ENCODE measurements at regions not wholly inside any gene's neighbourhood (a gene's known extent, or its start where the extent isn't known, plus 50 kb on each side); places are given as distances from the start of the nearest gene placed in this dataset.
A peak's percentile ranks its signal among the peaks of the same experiment; 100 is the strongest.

DNA sequence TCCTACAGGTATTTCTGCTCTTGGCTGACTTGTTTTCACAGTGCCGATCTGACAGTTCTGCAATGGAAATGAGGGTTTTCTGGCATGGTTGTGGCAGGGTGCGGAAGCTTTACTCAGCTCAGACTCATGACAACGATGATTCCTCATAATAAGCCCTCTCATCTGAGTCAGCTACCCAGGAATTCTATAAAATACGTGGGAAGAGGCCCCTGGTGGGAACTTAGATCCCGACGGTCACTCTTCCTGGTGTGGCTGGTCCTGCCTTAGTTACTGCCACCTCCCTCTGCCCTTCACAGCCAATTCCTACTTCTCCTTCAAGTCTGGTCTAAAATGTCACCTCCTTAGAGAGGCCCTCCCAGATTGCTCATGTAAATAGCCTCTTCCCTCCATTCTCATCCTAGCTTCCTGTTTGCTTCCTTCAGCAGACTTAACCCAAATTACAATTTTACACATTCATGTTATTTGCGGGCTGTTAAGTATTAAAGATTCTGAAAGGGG lies 104.2 kb upstream of the MAP1LC3B2 start:
- Histone ChIP-seq H3K4me3 (no peak overlapping the region), H3K36me3 (no peaks in the 10 kb centered on the region), H3K27ac (peak overlapping the region; percentile 91 to 94), H3K4me1 (peaks cover 15 to 18% of the 10 kb centered on the region in 2 donors), H3K9me3 (no peaks in the 10 kb centered on the region), H3K27me3 (no peaks in the 10 kb centered on the region)
- intact Hi-C loops (cut with DNase I; ENCODE audit: low total_unique reads) = no loop called here
- no peak for DNase-seq
- TF ChIP-seq POLR2A (IDR thresholded peaks at IDR 0.05) (no peak), CTCF (IDR thresholded peaks at IDR 0.05) (no peak)

DNA sequence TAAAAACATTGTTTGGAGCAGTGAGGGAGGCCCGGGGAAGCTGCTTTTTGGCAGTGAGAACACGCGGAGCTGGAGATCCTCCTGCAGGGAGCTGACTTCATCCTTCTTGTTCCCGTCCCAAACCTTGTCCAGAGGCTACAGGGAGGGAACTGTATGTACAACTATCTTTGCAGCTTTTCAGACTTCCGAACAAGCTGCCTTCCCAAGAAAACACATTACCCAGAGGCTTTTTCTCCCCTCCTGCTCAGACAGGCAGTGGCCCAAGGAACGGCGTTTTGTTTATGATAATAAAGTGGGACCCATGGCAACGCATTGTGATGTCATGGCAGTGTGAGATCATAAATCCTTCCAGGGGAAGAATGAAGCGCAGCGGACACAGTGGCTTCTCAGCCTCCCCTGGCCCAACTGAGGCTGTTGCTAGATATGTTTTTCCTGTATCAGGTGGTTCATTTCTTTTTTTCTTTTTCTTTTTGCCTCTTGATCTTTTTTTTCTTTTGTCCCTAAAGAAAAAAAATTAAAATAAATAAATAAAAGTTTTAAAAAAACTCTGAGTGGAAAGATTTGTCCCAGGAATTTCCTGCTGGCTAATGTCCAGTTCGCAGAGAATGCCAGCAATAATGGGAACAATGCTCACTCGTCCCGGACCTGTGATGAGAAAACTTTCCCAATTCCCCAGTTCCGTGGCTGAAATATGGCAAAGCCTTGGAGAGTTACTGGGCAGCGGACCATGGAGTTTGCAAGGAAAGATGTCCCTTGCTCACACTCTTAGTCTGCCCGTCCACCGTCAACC lies 103.4 kb upstream of the MAP1LC3B2 start:
- Histone ChIP-seq H3K36me3 (no peaks in the 10 kb centered on the region), H3K9me3 (no peaks in the 10 kb centered on the region), H3K27me3 (no peaks in the 10 kb centered on the region), H3K4me3 (no peak overlapping the region), H3K4me1 (peaks cover 15 to 18% of the 10 kb centered on the region in 2 donors), H3K27ac (peak overlapping the region; percentile 91 to 94)
- peak; percentile 93 to 96 for DNase-seq
- TF ChIP-seq POLR2A (IDR thresholded peaks at IDR 0.05) = no peak
- TF ChIP-seq CTCF (IDR thresholded peaks at IDR 0.05) = peak in 1 of 4 experiments; percentile 16
- intact Hi-C loops (cut with DNase I; ENCODE audit: low total_unique reads) = no loop called here

GRCh38 chr12:116456330-116457082 lies 102.7 kb upstream of the MAP1LC3B2 start:
- Histone ChIP-seq H3K27ac (peak overlapping the region; percentile 91 to 94), H3K4me3 (no peak overlapping the region), H3K9me3 (no peaks in the 10 kb centered on the region), H3K4me1 (peaks cover 15 to 18% of the 10 kb centered on the region in 2 donors), H3K27me3 (no peaks in the 10 kb centered on the region), H3K36me3 (no peaks in the 10 kb centered on the region)
- DNase-seq = peak; percentile 38 to 40
- TF ChIP-seq CTCF (IDR thresholded peaks at IDR 0.05) = no peak
- TF ChIP-seq POLR2A (IDR thresholded peaks at IDR 0.05) = no peak
- intact Hi-C loops (cut with DNase I; ENCODE audit: low total_unique reads) = no loop called here

- no peak for DNase-seq
- no peak overlapping the region for H3K4me3 ChIP-seq
- no peaks in the 10 kb centered on the region for H3K36me3 ChIP-seq
- no peaks in the 10 kb centered on the region for H3K27me3 ChIP-seq
- intact Hi-C loops (cut with DNase I; ENCODE audit: low total_unique reads) = no loop called here
- no peaks in the 10 kb centered on the region for H3K9me3 ChIP-seq
- H3K4me1 ChIP-seq = peaks cover 15 to 18% of the 10 kb centered on the region in 2 donors
- TF ChIP-seq POLR2A (IDR thresholded peaks at IDR 0.05) (no peak), CTCF (IDR thresholded peaks at IDR 0.05) (no peak)
- no peak overlapping the region for H3K27ac ChIP-seq
These were observed 100.7 kb upstream of the MAP1LC3B2 start for GRCh38 chr12:116458492-116458891.
